A172 (cell line): ENCODE measurements at regions not wholly inside any gene's neighbourhood (a gene's known extent, or its start where the extent isn't known, plus 50 kb on each side); places are given as distances from the start of the nearest gene placed in this dataset.
"Not testable (repeated sequence)": the region's sequence is repeated elsewhere in the genome, so short reads cannot be mapped to it uniquely, and the experiment has no call there.

ENCODE experiments used
- DNase-seq: peaks from one replicate; pipeline ENCODE4 v3.0.0-alpha.2; 2015; ENCODE audit warnings: low spot score

GRCh38 chr11:92607969-92608722 lies 361.3 kb upstream of the MTNR1B start:
- DNase-seq = no peak

GRCh38 chr11:92611157-92611556 lies 358.3 kb upstream of the MTNR1B start:
- DNase-seq = no peak

GRCh38 chr11:92618020-92618419 lies 351.4 kb upstream of the MTNR1B start:
- DNase-seq = not testable (repeated sequence)

- DNase-seq = no peak
Observed at GRCh38 chr11:92623055-92623454, 346.4 kb upstream of the MTNR1B start.

GRCh38 chr11:92625894-92626293 lies 343.6 kb upstream of the MTNR1B start:
- DNase-seq = no peak

GRCh38 chr11:92626624-92627023 lies 342.8 kb upstream of the MTNR1B start:
- no peak for DNase-seq

GRCh38 chr11:92627615-92628256 lies 341.7 kb upstream of the MTNR1B start:
- peak; percentile 46 for DNase-seq

GRCh38 chr11:92628401-92629292 lies 340.8 kb upstream of the MTNR1B start:
- no peak for DNase-seq

GRCh38 chr11:92632495-92632894 lies 337.0 kb upstream of the MTNR1B start:
- no peak for DNase-seq

- DNase-seq = no peak
Observed at GRCh38 chr11:92633820-92634219, 335.6 kb upstream of the MTNR1B start.

GRCh38 chr11:92636543-92637188 lies 332.8 kb upstream of the MTNR1B start:
- no peak for DNase-seq

- no peak for DNase-seq
Observed at GRCh38 chr11:92638678-92639077, 330.8 kb upstream of the MTNR1B start.

- peak; percentile 2 for DNase-seq
Observed at GRCh38 chr11:92642177-92642931, 327.1 kb upstream of the MTNR1B start.

GRCh38 chr11:92643827-92644226 lies 325.6 kb upstream of the MTNR1B start:
- no peak for DNase-seq

- DNase-seq = no peak
Observed at GRCh38 chr11:92644595-92645445, 324.6 kb upstream of the MTNR1B start.

GRCh38 chr11:92651159-92651558 lies 318.3 kb upstream of the MTNR1B start:
- no peak for DNase-seq

GRCh38 chr11:92653454-92653853 lies 316.0 kb upstream of the MTNR1B start:
- no peak for DNase-seq

GRCh38 chr11:92656783-92657182 lies 312.7 kb upstream of the MTNR1B start:
- no peak for DNase-seq

- no peak for DNase-seq
Observed at GRCh38 chr11:92657226-92657625, 312.2 kb upstream of the MTNR1B start.

- no peak for DNase-seq
Observed at GRCh38 chr11:92658733-92659132, 310.7 kb upstream of the MTNR1B start.
